K562 (cell line): ENCODE measurements at regions not wholly inside any gene's neighbourhood (a gene's known extent, or its start where the extent isn't known, plus 50 kb on each side); places are given as distances from the start of the nearest gene placed in this dataset.

Experiments used
- ATAC-seq: fragments of 200-7000 bp; cut with Tn5 transposase; 3 replicates; pipeline ENCODE4 v1.9.1; 2020; ENCODE audit warnings: moderate library complexity
- BruUV-seq: library from RNA; stranded (reverse); fragments of 400-500 nt; replicated peaks from 2 replicates; lab custom pipeline; 2021; lab: Mats Ljungman, UMichigan
- CTCF ChIA-PET: fragments of 300-600 bp; formaldehyde crosslinking; extraction: SDS; loops from one replicate; lab custom pipeline; 2021; ENCODE audit warnings: low intra/inter-chr PET ratio; lab: Yijun Ruan, JAX
- POLR2A ChIA-PET: fragments of 300-600, 350-650 bp; sonication (Branson Sonifier 250); formaldehyde crosslinking; extraction: SDS; loops from one replicate; lab custom pipeline; 2021; ENCODE audit warnings: antibody characterized with exemption, inconsistent platforms; lab: Yijun Ruan, JAX
- DNase-seq, 4 experiments: peaks; one replicate each; pipeline versions ENCODE4 v3.0.0 to v3.0.0-alpha.2; 2011 to 2018; ENCODE audit warnings: low spot score in 3 of 4, mixed read lengths in 3 of 4; ENCODE audit errors: extremely low read depth in 1 of 4
- FAIRE-seq: peaks from 2 replicates; lab custom pipeline; 2011; peaks lifted over from hg19 to GRCh38; lab: Jason Lieb, UNC
- H2AFZ ChIP-seq: 2 replicates; pipeline ENCODE4 v1.6.0; 2011; ENCODE audit warnings: low read depth, low read length, control low read depth, inconsistent platforms
- H3K27ac ChIP-seq: fragments of 200-600 bp; 3 replicates; pipeline ENCODE4 v1.8.0; 2011; ENCODE audit warnings: low read depth, mild to moderate bottlenecking, control low read depth, inconsistent platforms, low read length, moderate library complexity, mixed read lengths; ENCODE audit errors: extremely low read depth
- H3K27me3 ChIP-seq, 2 experiments: fragments of 300-600 bp in 1 of 2; 2 replicates in 1 of 2; 3 replicates in 1 of 2; pipeline versions ENCODE4 v1.6.0 to v1.8.0; 2011; ENCODE audit warnings: inconsistent platforms in 2 of 2, low read length in 2 of 2, mild to moderate bottlenecking in 1 of 2, mixed read lengths in 1 of 2, moderate library complexity in 1 of 2; ENCODE audit not compliant: control insufficient read depth in 2 of 2, insufficient read depth in 2 of 2
- H3K36me3 ChIP-seq: fragments of 300-600 bp; 3 replicates; pipeline ENCODE4 v1.8.0; 2011; ENCODE audit warnings: mild to moderate bottlenecking, low read length, inconsistent platforms; ENCODE audit not compliant: control insufficient read depth, insufficient read depth
- H3K4me1 ChIP-seq, 2 experiments: fragments of 200-600 bp in 1 of 2; replicated peaks in 1 of 2; 2 replicates in 1 of 2; 3 replicates in 1 of 2; pipeline versions ENCODE4 v1.5.1 to v1.8.0; 2011; ENCODE audit warnings: inconsistent platforms in 2 of 2, low read length in 2 of 2, mild to moderate bottlenecking in 1 of 2, mixed read lengths in 1 of 2, moderate library complexity in 1 of 2; ENCODE audit not compliant: control insufficient read depth in 2 of 2, insufficient read depth in 2 of 2
- H3K4me2 ChIP-seq: 2 replicates; pipeline ENCODE4 v1.6.1; 2011; ENCODE audit warnings: low read length, control low read depth, inconsistent platforms, mixed read lengths; ENCODE audit not compliant: insufficient read depth
- H3K4me3 ChIP-seq: fragments of 200-600 bp; sonication (generic), shearing (Covaris generic); 2 replicates; pipeline ENCODE4 v1.5.1; 2016; ENCODE audit warnings: control low read depth, inconsistent platforms
- H3K79me2 ChIP-seq: fragments of 200-600 bp; 3 replicates; pipeline ENCODE4 v1.8.0; 2011; ENCODE audit warnings: low read length, inconsistent platforms; ENCODE audit not compliant: control insufficient read depth, insufficient read depth
- H3K9ac ChIP-seq, 2 experiments: 2 replicates each; pipeline versions ENCODE4 v1.6.0 to v1.6.1; 2011; ENCODE audit warnings: low read depth in 2 of 2, low read length in 2 of 2, control low read depth in 1 of 2, inconsistent platforms in 1 of 2, mild to moderate bottlenecking in 1 of 2, mixed read lengths in 1 of 2; ENCODE audit not compliant: insufficient read depth in 1 of 2
- H3K9me1 ChIP-seq: one replicate; pipeline ENCODE4 v1.6.0; 2011; ENCODE audit warnings: inconsistent platforms, mild to moderate bottlenecking, low read length, moderate library complexity; ENCODE audit not compliant: control insufficient read depth, insufficient read depth
- H3K9me3 ChIP-seq: replicated peaks from 2 replicates; pipeline ENCODE4 v1.5.1; 2011; ENCODE audit warnings: low read depth, low read length, inconsistent platforms; ENCODE audit not compliant: control insufficient read depth, insufficient read depth
- H4K20me1 ChIP-seq: replicated peaks from 2 replicates; pipeline ENCODE4 v1.6.1; 2011; ENCODE audit warnings: low read length, inconsistent platforms, mixed read lengths; ENCODE audit not compliant: control insufficient read depth, insufficient read depth
- EHMT2 ChIP-seq: fragments of 450-650 bp; IDR thresholded peaks from 2 replicates; pipeline ENCODE4 v1.6.1; 2018; ENCODE audit warnings: antibody characterized with exemption
- KAT2B ChIP-seq: IDR thresholded peaks from one replicate; pipeline ENCODE4 v1.6.1; 2012; ENCODE audit warnings: low read depth, mild to moderate bottlenecking, control low read depth, inconsistent platforms, low read length, moderate library complexity
- SIRT6 ChIP-seq: IDR thresholded peaks from one replicate; pipeline ENCODE4 v1.6.1; 2012; ENCODE audit warnings: low read depth, mild to moderate bottlenecking, control low read depth, inconsistent platforms, low read length, moderate library complexity
- TEAD4 ChIP-seq, 2 experiments: sonication (generic) in 1 of 2; formaldehyde crosslinking in 1 of 2; IDR thresholded peaks; 2 replicates each; pipeline versions ENCODE4 v1.6.1 to v1.8.0; 2012 to 2022; ENCODE audit warnings: borderline replicate concordance in 1 of 2, inconsistent platforms in 1 of 2, low read length in 1 of 2, mild to moderate bottlenecking in 1 of 2, missing genetic modification reagents in 1 of 2
- WGBS: fragments of 100-300 bp; shearing (Covaris generic); methylation state at CpG from one replicate; pipeline ENCODE4 v1.1.6; 2016; ENCODE audit warnings: low coverage, mixed read lengths; ENCODE audit not compliant: insufficient coverage; ENCODE audit errors: missing lambda C conversion rate; 5-methylcytosine and 5-hydroxymethylcytosine counted together
- in situ Hi-C: fragments of 300-500 bp; cut with MboI; formaldehyde crosslinking; loops from 4 replicates; pipeline ENCODE4 v1.15.0; 2018; ENCODE audit warnings: inconsistent platforms, mixed read lengths
- intact Hi-C: fragments of 100-400 bp; cut with micrococcal nuclease; formaldehyde crosslinking; loops from 2 replicates; pipeline ENCODE4 v1.14.2; 2022
- TF ChIP-seq, protein P1 (sequence below): fragments of 200-600 bp; sonication (generic); IDR thresholded peaks from one replicate; pipeline ENCODE4 v1.6.1; 2012; ENCODE audit warnings: mild to moderate bottlenecking, low read depth, low read length, inconsistent platforms

DNA sequence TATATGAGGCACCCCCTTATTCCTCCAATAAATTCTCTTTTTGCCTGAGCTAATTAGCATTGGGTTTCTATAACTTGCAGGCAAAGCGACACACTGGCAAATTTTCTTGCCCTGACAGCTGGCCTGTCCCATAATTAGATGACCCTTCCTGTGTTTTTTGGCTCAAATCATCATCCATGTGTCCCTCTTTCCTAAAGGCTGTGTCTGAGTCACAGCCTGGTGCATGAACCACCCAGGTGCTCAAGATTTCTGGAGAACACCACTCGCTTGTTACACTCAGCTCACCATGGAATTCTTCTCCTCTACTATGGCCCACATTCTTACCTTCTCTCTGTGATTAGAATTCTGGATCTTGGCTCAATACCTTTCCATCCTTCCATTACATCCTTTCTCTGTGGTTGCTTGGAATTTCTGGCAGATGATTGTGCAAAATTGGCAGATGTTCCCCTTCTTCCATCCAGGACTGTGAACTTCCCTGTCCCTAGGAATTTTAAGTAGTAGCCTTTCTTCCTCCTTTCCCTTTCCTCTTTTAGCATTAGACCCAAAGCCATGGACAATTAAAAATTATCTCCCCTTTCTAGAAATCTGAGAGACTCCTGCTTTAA is 116.0 kb upstream of the ANKRD1 start:
- intact Hi-C loops (no loop called here), in situ Hi-C loops (no loop called here)
- Histone ChIP-seq H3K9me1 (no peaks in the 10 kb centered on the region), H3K27ac (no peak overlapping the region), H3K9me3 (no peaks in the 10 kb centered on the region), H3K79me2 (no peaks in the 10 kb centered on the region), H3K9ac (no peak overlapping the region), H3K4me1 (no peaks in the 10 kb centered on the region), H3K27me3 (peaks cover 4 to 12% of the 10 kb centered on the region in 2 experiments; a peak in 2 of 5 replicates), H3K4me3 (no peak overlapping the region), H3K4me2 (no peak overlapping the region), H4K20me1 (no peaks in the 10 kb centered on the region), H3K36me3 (no peaks in the 10 kb centered on the region), H2AFZ (no peak overlapping the region)
- no peak for TF ChIP-seq TEAD4 (IDR thresholded peaks at IDR 0.05; ENCODE audit: low read length)
- no peak for TF ChIP-seq TEAD4 (CRISPR knock-in tag; IDR thresholded peaks at IDR 0.05; ENCODE audit: borderline replicate concordance)
- no peak for TF ChIP-seq EHMT2
- no peak for TF ChIP-seq KAT2B
- TF ChIP-seq SIRT6, result no peak
- TF ChIP-seq, protein P1, sequence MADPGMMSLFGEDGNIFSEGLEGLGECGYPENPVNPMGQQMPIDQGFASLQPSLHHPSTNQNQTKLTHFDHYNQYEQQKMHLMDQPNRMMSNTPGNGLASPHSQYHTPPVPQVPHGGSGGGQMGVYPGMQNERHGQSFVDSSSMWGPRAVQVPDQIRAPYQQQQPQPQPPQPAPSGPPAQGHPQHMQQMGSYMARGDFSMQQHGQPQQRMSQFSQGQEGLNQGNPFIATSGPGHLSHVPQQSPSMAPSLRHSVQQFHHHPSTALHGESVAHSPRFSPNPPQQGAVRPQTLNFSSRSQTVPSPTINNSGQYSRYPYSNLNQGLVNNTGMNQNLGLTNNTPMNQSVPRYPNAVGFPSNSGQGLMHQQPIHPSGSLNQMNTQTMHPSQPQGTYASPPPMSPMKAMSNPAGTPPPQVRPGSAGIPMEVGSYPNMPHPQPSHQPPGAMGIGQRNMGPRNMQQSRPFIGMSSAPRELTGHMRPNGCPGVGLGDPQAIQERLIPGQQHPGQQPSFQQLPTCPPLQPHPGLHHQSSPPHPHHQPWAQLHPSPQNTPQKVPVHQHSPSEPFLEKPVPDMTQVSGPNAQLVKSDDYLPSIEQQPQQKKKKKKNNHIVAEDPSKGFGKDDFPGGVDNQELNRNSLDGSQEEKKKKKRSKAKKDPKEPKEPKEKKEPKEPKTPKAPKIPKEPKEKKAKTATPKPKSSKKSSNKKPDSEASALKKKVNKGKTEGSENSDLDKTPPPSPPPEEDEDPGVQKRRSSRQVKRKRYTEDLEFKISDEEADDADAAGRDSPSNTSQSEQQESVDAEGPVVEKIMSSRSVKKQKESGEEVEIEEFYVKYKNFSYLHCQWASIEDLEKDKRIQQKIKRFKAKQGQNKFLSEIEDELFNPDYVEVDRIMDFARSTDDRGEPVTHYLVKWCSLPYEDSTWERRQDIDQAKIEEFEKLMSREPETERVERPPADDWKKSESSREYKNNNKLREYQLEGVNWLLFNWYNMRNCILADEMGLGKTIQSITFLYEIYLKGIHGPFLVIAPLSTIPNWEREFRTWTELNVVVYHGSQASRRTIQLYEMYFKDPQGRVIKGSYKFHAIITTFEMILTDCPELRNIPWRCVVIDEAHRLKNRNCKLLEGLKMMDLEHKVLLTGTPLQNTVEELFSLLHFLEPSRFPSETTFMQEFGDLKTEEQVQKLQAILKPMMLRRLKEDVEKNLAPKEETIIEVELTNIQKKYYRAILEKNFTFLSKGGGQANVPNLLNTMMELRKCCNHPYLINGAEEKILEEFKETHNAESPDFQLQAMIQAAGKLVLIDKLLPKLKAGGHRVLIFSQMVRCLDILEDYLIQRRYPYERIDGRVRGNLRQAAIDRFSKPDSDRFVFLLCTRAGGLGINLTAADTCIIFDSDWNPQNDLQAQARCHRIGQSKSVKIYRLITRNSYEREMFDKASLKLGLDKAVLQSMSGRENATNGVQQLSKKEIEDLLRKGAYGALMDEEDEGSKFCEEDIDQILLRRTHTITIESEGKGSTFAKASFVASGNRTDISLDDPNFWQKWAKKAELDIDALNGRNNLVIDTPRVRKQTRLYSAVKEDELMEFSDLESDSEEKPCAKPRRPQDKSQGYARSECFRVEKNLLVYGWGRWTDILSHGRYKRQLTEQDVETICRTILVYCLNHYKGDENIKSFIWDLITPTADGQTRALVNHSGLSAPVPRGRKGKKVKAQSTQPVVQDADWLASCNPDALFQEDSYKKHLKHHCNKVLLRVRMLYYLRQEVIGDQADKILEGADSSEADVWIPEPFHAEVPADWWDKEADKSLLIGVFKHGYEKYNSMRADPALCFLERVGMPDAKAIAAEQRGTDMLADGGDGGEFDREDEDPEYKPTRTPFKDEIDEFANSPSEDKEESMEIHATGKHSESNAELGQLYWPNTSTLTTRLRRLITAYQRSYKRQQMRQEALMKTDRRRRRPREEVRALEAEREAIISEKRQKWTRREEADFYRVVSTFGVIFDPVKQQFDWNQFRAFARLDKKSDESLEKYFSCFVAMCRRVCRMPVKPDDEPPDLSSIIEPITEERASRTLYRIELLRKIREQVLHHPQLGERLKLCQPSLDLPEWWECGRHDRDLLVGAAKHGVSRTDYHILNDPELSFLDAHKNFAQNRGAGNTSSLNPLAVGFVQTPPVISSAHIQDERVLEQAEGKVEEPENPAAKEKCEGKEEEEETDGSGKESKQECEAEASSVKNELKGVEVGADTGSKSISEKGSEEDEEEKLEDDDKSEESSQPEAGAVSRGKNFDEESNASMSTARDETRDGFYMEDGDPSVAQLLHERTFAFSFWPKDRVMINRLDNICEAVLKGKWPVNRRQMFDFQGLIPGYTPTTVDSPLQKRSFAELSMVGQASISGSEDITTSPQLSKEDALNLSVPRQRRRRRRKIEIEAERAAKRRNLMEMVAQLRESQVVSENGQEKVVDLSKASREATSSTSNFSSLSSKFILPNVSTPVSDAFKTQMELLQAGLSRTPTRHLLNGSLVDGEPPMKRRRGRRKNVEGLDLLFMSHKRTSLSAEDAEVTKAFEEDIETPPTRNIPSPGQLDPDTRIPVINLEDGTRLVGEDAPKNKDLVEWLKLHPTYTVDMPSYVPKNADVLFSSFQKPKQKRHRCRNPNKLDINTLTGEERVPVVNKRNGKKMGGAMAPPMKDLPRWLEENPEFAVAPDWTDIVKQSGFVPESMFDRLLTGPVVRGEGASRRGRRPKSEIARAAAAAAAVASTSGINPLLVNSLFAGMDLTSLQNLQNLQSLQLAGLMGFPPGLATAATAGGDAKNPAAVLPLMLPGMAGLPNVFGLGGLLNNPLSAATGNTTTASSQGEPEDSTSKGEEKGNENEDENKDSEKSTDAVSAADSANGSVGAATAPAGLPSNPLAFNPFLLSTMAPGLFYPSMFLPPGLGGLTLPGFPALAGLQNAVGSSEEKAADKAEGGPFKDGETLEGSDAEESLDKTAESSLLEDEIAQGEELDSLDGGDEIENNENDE, result no peak
- ChIA-PET POLR2A (interaction anchor here (0.5 kb wide), 1 partner anchor 615 kb away, joined by 5 read pairs; no protein-coding TSS in a partner anchor), CTCF (no interaction called here)
- no peak for ATAC-seq
- DNase-seq, result no peak
- no peak for FAIRE-seq
- no TSS peak for BruUV-seq
- 0% methylated on average over 2 of the region's 2 CpGs for WGBS
